GM19438 (cell line): ENCODE measurements at regions not wholly inside any gene's neighbourhood (a gene's known extent, or its start where the extent isn't known, plus 50 kb on each side); places are given as distances from the start of the nearest gene placed in this dataset.
"Not testable (repeated sequence)": the region's sequence is repeated elsewhere in the genome, so short reads cannot be mapped to it uniquely, and the experiment has no call there.

Source experiments
- ATAC-seq: cut with Tn5 transposase; IDR thresholded peaks from one replicate; pipeline ENCODE4 v1.9.1; 2021; ENCODE audit warnings: low read depth; ENCODE audit not compliant: unreplicated experiment

DNA sequence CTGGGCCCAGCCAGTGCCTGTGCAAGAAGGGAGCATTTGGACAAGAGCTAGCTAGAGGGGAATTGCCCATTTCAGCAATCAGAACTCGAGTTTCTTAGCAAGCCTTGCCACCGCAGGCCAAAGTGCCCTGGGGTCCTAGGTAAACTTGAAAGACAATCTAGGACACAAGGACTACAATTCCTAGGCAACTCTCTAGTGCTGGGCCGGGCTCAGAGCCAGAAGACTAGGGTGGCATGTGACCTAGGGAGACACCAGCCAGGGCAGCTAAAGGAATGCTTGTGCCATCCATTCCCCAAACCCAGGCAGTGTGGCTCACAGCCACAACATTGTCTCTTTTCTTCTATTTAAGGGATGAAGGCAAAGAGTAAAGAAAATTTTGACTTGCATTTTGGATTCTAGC lies 205.0 kb downstream of the BMP4 start:
- ATAC-seq, result no peak

DNA sequence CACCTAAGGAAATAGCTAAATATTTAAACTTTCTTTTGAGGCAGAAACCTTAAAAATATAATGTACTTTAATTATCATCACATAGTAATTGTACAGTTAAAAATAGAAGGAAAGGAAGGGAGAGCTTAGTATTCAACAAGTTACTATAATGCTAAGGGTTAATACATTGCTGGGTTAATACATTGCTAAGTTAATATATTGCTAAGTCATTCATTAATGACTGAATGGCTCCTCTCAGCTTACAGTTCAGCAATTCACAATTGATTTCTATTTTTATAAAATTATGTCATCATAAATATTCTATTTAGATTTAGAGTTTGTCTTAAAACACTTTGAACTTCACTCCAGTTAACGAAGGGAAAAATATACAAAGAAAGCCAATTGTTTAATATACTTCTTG lies 207.9 kb downstream of the BMP4 start:
- ATAC-seq, result no peak

DNA sequence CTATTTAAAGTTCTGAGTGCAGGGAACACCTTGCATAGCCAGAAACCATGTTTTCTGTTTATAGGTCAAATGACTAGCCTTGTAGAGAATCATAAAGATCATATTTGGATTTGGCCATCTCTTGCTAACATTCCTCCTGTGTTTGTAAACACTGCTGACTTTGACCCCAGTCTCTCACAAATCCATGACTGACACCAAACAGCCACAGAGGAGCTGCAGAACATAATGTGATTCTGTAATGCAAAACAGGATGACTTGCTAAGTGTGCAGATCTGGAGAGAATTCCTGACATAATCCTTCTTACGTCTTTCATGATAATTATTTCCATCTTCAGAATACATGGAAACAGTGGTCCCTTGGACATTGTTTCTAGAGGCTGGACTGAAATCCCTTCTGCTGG lies 211.8 kb downstream of the BMP4 start:
- no peak for ATAC-seq

DNA sequence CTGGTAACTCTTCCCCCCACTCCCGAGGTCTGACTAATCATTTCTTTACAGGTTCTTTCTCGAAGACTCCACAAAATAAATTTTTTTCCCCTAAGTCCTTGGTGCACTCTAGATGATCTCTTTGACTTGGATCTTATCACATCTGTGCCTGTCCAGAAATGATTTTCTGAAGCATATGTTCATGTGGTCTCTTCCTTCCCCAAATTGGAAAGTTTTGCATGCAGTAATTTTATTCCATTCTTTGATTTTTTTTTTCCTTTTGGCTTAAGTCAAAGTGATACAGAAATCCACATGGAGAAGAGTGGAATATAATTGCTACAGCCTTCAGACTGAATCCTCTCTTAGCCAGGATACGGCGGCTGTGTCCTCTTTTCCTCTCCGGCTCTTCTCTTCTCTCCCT lies 213.3 kb downstream of the BMP4 start:
- ATAC-seq, result no peak

DNA sequence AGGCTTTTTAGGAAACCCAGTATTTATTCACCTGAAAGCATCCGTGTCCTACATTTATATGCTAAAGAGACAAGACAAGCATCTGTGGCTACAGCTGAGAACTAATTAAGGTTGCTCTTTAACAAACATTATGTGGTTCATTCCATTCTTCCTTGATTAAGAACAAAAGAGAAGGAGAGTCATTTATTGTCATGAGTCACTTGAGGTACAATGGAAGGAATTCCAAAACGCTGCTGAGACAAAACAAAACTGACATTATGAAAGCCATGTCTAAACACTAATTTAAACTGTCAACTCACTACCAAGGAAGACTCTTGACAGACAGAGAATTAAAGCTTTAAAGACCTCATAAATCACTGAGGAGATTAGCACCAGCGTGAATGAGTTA lies 214.4 kb downstream of the BMP4 start:
- ATAC-seq, result no peak

DNA sequence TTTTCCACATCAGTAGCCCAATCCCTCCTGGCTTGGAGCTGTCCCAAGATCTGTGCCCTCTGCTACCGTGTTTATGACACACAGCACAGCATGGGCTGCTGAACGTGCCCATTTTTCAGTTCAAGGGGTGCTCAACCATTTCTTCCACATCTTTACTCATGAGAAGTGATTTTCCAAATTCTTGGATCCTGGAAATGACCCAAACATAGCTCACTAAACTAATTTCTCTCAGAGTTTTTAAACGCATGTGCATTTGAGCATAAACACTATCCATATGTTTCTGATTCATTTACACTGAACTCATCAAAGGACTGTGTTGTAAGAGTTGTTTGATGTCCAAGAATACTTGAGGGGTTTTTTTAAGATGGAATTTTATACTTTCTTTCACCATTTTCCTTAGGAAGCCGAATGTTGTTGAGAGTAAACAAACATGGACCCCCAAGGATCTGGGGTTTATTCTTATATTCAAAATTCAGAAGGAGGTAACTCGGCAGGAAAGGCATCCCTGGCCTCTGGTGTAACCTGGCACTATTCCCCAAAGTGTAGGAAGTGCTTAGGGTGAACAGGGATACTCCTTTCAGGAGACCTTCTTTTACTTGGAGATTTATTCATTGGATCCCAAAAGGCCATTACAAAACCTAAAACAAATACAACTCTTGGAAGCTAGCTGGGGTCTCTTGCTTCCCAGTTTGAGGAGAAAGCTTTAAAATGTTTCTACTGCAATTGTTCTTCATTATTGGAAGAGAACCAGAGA lies 215.0 kb downstream of the BMP4 start:
- ATAC-seq, result no peak

DNA sequence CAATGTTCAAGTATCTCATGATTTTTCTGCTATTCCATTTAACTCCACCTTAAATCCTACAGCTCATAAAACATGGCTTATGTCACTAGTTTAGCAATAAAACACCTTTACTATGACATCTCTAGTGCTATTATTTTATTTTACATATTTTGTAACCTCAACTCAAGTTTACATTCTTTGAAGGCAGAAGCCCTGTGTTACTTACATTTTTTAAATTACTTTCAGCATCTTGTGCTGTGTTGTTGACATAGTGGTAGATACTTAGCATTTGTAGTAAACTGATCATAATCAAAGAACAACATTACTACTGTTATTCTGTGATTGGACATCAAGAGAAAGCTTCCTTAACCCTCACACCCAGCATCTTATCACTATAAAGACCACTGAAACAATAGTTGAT lies 216.1 kb downstream of the BMP4 start:
- ATAC-seq, result no peak

DNA sequence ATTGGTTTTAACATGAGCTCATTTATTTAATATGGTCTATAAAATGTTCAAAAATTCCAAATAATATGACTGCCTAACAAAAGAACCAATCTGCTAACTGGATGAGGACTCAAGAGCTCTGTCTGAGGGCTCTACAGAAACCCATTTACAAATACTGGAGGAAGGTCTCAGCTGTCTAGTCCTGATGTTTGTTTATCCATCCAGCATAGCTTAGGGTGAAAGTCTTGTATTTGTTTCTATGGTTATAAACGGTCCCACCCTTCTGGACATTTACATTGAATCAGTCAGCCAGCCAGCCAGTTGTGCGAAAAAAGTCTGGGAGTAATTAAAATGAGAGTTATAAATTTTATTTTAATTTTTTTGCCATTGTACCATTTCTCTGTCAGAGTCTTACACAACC lies 220.7 kb downstream of the BMP4 start:
- ATAC-seq, result no peak

DNA sequence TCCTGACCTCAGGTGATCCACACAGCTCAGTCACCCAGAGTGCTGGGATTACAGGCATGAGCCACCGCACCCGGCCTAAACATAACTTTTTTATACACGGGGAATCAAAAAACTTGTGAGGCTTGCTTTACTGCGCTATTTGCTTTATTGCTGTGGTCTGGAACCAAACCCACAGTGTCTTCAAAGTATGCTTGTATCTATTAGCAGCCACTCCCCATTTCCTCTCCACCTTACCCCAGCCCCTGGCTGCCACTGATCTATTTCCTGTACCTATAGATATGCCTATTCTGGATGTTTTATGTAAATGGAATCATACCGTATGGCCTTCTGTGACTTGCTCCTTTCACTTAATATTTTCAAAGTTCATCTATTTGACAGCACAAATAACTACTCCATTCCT lies 233.4 kb downstream of the BMP4 start:
- ATAC-seq, result no peak

DNA sequence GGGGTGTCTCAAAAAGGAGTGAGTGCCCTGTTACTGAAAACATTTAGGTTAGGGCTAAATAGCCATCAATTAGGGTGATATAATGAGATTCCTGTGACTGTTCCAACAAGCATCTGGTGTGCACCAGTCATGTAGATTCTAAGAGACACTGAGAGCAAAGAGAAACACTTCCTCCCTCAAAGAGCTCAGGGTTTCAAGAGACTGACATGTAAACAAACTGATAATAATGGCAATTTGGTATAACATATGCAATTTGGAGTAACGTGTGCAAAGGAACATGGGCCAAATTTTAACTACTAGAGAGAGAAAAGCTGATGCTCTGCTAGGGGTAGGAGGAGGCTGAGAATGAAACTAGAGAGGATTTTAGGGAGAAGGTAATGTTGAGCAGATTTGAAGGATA lies 237.1 kb downstream of the BMP4 start:
- ATAC-seq, result no peak

DNA sequence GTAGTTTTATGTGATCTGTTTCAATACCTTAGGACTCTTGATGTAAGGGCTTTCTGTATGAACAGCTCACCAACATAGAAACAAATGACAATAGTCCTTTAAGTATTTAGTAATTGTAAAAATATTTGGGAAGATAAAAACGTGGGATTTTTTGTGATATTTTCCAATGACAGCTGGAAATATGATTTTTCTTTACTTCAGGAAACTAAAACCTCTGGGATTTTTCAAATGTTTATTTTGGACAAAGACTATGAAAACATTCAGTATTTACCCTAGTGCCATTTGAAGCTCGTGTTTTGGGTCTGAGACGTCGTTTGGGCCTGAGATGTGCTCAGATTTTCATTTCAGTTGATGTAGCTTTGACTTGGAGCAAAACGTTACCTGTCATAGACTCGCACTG lies 240.0 kb downstream of the BMP4 start:
- no peak for ATAC-seq

DNA sequence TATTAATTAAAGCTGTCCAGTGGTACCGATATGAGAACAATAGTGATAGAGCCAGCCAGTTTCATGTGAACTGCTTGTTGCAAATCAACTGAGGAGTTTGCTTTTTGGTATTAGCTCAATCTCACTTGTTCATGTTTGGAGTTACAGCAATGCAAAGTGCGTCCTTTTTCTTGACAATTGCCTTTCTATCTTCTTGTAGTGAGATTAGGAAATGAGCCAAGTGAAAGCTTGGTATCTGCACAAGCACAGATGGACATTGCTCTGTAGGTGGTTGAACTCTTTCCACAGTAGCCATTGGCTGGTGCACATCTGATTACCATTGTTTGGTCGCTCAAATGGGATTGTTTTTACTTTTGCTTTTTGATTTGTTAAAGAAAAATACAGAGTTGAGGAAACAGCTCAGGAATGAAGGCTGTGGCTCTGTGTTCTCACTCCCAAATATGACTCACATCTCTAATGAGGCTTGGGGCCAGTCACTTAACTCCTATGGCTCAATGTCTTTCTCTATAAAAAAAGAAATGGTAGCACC lies 241.4 kb downstream of the BMP4 start:
- no peak for ATAC-seq

DNA sequence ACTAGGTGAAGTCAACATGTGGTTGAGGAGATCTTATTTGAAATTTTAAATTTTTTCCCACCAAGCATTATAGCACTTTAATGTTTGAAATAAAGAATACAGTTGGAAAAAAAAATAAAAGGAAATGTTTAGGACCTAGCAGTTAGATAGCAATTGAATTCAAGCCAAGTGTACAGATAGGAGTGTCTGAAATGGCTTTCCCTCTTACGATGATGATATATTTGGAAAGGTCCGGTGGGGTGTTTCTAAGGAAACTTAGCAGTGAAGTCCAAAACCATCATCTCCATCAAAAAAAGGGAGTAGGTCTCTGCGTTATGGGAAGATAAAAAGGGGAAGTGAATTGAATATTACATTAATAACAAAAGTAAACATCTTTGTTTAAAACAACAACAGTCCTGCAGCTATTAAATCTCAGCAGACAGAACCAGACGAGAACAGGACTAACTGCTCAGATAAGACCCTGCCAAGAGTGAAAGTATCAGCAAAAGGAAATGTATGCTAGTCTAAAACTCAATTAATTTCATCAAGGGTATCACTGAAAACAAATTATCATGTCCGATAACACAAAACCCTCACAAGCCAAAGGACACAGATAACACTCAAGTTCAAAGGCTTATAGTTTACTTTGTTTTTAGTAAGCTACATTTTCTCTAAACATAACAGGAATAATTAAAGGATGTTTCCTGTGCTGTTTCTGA lies 242.0 kb downstream of the BMP4 start:
- no peak for ATAC-seq

DNA sequence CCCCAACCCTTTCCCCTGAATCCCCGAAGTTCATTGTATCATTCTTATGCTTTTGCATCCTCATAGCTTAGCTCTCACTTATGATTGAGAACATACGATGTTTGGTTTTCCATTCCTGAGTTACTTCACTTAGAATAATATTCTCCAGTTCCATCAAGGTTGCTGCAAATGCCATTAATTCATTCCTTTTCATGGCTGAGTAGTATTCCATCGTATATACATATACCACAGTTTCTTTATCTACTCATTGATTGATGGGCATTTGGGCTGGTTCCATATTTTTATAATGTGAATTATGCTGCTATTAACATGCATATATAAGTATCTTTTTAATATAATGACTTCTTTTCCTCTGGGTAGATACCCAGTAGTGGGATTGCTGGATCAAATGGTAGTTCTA lies 243.7 kb downstream of the BMP4 start:
- not testable (repeated sequence) for ATAC-seq

DNA sequence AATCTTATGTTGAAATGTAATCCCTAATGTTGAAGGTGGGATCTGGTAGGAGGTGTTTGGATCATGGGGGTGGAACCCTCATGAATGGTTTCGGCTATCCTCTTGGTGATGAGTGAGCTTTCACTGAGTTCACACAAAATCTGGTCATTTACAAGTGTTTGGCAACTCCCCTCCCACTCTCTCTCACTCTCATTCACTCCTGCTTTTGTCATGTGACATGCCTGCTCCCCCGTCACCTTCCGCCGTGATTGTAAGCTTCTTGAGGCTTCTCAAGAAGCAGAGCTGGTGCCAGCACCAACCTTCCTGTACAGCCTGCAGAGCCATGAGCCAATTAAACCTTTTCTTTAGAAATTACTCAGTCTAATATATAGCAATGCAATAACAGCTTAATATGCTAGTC lies 245.4 kb downstream of the BMP4 start:
- ATAC-seq, result no peak

DNA sequence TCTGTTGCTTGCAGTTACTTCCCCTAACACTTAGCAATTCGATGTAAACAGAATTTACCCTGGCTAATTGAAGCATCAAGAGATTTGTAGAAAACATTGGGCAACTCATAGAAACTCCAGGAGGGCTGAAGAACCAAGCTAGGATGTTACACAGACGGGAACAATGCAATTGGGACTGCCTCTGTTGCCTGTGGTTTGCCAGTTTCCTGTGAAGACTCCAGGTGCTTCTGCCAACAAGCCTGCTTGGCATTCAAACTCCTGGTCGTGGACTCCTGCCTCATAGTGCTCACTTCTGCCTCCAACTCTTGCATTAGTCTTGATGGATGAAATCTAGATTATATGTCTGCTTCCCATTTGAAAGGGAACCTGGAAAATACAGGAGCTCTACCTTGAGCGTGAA lies 246.0 kb downstream of the BMP4 start:
- ATAC-seq, result no peak

DNA sequence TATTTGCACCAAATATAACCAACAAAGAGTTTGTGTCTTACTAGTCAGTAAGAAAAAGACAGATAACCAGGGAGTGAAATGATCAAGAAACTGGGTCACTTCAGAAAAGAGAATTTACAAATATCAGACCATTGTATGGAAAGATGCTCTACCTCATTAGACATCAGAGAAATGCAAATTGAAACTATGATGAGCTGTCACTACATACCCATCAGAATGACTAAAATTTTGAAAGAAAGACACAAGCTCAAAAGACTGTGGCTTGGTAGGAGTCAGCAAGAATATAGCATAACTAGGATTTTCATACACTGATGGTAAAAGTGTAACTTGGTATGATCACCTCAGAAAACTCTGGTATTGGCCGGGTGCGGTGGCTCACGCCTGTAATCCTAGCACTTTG lies 247.2 kb downstream of the BMP4 start:
- ATAC-seq, result no peak

DNA sequence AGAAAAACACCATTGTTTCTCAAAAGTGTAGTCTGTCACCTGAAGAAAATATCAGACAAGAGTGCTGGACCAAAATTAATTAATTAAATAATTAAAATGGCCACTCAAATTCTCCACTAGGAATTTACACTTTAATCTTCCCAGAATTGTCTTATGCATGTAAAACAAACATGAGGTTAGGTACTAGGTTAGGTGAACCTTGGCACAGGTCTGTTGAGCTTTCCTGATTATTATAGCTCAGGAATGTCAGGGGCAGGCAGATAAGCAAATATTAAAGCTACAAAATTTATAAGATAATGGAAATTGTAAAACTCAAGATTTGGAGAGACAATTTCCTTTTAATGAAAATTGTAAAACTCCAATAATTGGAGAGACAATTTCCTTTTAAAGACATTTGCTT lies 253.2 kb downstream of the BMP4 start:
- ATAC-seq, result no peak

DNA sequence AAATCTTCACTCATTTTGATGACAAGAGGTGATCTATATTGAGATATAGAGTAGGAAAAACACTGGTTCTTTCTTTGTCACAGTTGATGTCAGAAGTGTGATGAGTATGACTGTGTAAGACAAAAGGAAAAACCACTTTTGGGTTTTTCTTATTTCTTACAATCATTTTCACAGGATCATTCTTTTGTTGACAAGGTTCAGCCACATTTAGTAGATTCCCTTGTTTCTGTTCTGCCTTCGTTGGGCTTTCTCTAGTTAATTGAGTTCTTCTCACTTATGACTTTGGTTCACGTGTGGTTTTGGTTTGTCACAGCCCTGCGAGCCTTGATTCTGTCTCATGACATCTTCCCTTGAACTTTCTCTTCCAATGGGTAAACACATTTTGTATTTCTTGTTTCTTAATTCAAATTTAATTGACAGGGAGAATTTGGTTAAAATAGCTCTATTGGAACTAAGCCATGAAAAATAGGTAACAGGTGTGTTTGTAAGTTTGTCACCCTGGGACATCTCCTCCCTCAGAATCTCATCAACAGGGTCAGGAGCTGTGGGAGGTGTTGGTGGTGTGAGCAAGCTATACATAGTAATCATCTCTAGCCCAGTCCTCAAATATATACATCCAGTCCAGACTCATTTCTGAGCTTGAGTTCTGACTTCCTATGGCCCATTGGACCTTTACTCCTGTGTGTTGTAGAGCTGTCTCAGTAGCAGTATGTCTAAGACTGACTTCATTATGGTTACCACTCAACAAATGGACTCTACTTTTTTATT lies 255.3 kb downstream of the BMP4 start:
- no peak for ATAC-seq

DNA sequence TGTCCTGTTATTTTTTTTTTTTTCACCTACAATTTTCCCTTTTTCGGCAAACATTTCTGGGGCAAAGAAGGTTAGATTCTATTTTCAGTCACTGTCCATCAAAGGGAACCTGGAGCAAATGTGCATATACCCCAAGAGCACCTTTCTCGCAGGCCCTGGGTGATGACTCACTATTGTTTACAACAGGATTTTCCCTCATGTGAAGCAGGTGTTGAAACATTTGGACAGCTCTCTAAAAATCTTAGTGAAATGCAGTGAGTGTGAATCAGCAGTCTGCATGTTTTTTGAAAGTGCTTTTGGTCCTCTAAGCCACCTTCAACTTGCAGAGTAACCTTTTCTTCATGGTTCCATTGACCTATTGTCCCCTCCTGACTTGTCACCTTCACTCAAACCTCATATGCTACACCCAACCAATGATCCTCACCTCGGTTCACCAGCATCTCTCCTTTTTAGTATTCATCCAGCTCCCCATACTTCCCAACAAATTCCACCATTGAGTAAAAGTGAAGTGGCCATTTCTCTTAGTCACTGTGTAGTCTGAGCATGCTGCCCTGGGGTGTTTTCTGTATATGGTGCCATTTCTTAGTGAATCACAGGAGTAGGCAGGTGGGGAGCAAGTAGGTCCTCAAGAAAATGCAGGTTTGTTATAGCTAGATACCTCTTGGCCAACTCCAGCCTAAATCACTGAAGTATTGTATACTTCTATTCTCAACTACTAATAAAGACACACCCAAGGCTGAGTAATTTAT lies 260.2 kb downstream of the BMP4 start:
- ATAC-seq, result no peak

DNA sequence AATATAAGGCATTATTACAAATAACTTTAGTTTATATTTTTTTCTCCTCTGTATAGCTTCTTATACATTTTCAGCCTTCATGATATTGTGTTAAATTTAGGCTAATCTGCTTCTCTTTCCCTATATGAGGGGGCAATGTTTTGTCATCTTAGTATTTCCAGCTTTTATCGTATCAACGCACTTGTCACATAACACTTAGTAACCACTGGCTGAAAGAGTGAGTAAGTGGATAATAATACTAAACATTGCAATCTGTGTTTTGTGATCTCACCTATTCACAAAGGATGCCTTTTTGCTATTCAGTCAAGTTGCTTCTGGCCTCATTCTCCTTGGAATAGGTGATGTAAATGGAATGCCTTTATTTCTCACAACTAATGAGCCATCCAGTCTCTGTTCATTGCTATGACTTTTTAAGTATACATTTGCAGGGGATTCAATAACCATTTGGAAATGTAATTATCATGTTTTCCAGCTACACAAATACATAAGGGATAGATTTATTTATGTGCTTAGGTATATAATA lies 260.9 kb downstream of the BMP4 start:
- no peak for ATAC-seq
